ENCODE measurements at regions not wholly inside any gene's neighbourhood (a gene's known extent, or its start where the extent isn't known, plus 50 kb on each side); places are given as distances from the start of the nearest gene placed in this dataset.

GRCh38 chr9:16241231-16241630, 629.2 kb downstream of the BNC2 start:
- no peak overlapping the region for H3K4me2 ChIP-seq
- no peak overlapping the region for H3K9ac ChIP-seq
- H3K4me3 ChIP-seq, result no peak overlapping the region
- peaks cover 52% of the 10 kb centered on the region for H3K4me1 Mint-ChIP-seq
- H3K9me3 ChIP-seq (ENCODE audit: low read depth), result no peaks in the 10 kb centered on the region
- H3K4me3 Mint-ChIP-seq, result no peak overlapping the region
- no peak overlapping the region for H3K27ac ChIP-seq
- H3K79me2 ChIP-seq (ENCODE audit: low read depth), result no peaks in the 10 kb centered on the region
- H4K20me1 ChIP-seq (ENCODE audit: low read depth), result no peaks in the 10 kb centered on the region
- TF ChIP-seq CTCF (IDR thresholded peaks at IDR 0.05) (no peak), EZH2 (IDR thresholded peaks at IDR 0.05) (no peak), EZH2phosphoT487 (IDR thresholded peaks at IDR 0.05) (no peak)
- peaks cover 27% of the 10 kb centered on the region for H3K4me1 ChIP-seq
- H3K9me3 Mint-ChIP-seq, result peaks cover 2% of the 10 kb centered on the region
- H3K27me3 Mint-ChIP-seq (ENCODE audit: insufficient read depth, low read depth), result no peaks in the 10 kb centered on the region
- no peaks in the 10 kb centered on the region for H3K36me3 ChIP-seq
- H3K27ac Mint-ChIP-seq, result no peak overlapping the region
- H3K27me3 ChIP-seq, result no peaks in the 10 kb centered on the region
- no peak for DNase-seq (ENCODE audit: low spot score)
- peaks cover 6% of the 10 kb centered on the region for H3F3A ChIP-seq (ENCODE audit: low read depth)
- no peak overlapping the region for H2AFZ ChIP-seq (replicated peaks)
- H3K36me3 Mint-ChIP-seq, result no peaks in the 10 kb centered on the region

- peak; percentile 79 for DNase-seq (ENCODE audit: low spot score)
- peak overlapping the region; percentile 64 for H2AFZ ChIP-seq (replicated peaks)
- H3K27ac Mint-ChIP-seq, result peak overlapping the region; percentile 87
- H3K4me1 Mint-ChIP-seq, result peaks cover 53% of the 10 kb centered on the region
- H3K36me3 ChIP-seq, result no peaks in the 10 kb centered on the region
- H3F3A ChIP-seq (ENCODE audit: low read depth), result peaks cover 6% of the 10 kb centered on the region
- no peak overlapping the region for H3K9ac ChIP-seq
- H3K9me3 Mint-ChIP-seq, result peaks cover under 1% of the 10 kb centered on the region
- no peaks in the 10 kb centered on the region for H4K20me1 ChIP-seq (ENCODE audit: low read depth)
- peaks cover 27% of the 10 kb centered on the region for H3K4me1 ChIP-seq
- no peaks in the 10 kb centered on the region for H3K36me3 Mint-ChIP-seq
- H3K27me3 Mint-ChIP-seq (ENCODE audit: insufficient read depth, low read depth), result no peaks in the 10 kb centered on the region
- H3K79me2 ChIP-seq (ENCODE audit: low read depth), result no peaks in the 10 kb centered on the region
- H3K4me3 Mint-ChIP-seq, result no peak overlapping the region
- H3K9me3 ChIP-seq (ENCODE audit: low read depth), result no peaks in the 10 kb centered on the region
- TF ChIP-seq EZH2phosphoT487 (IDR thresholded peaks at IDR 0.05), result no peak
- no peak overlapping the region for H3K4me3 ChIP-seq
- H3K27me3 ChIP-seq, result no peaks in the 10 kb centered on the region
- H3K27ac ChIP-seq, result peak overlapping the region; percentile 38
- H3K4me2 ChIP-seq, result peak overlapping the region; percentile 44
These were observed 626.7 kb downstream of the BNC2 start for GRCh38 chr9:16243798-16244197.

GRCh38 chr9:16245756-16246440, 624.6 kb downstream of the BNC2 start:
- Histone ChIP-seq H3K79me2 (ENCODE audit: low read depth) (no peaks in the 10 kb centered on the region), H4K20me1 (ENCODE audit: low read depth) (no peaks in the 10 kb centered on the region), H3F3A (ENCODE audit: low read depth) (peaks cover 6% of the 10 kb centered on the region), H2AFZ (replicated peaks) (no peak overlapping the region), H3K9me3 (ENCODE audit: low read depth) (no peaks in the 10 kb centered on the region), H3K4me3 (no peak overlapping the region), H3K36me3 (no peaks in the 10 kb centered on the region), H3K27me3 (no peaks in the 10 kb centered on the region), H3K27ac (no peak overlapping the region), H3K4me2 (no peak overlapping the region), H3K4me1 (peaks cover 27% of the 10 kb centered on the region), H3K9ac (no peak overlapping the region)
- Mint-ChIP-seq H3K36me3 (no peaks in the 10 kb centered on the region), H3K4me3 (no peak overlapping the region), H3K9me3 (no peaks in the 10 kb centered on the region), H3K4me1 (peaks cover 47% of the 10 kb centered on the region), H3K27me3 (ENCODE audit: insufficient read depth, low read depth) (no peaks in the 10 kb centered on the region), H3K27ac (no peak overlapping the region)
- TF ChIP-seq EZH2phosphoT487 (IDR thresholded peaks at IDR 0.05) (no peak), EZH2 (IDR thresholded peaks at IDR 0.05) (no peak), CTCF (IDR thresholded peaks at IDR 0.05) (no peak)
- DNase-seq (ENCODE audit: low spot score), result no peak

GRCh38 chr9:16246785-16247184, 623.7 kb downstream of the BNC2 start:
- Histone ChIP-seq H3K4me3 (no peak overlapping the region), H3K4me1 (peaks cover 27% of the 10 kb centered on the region)

More at GRCh38 chr9:16246785-16247184, 623.7 kb downstream of the BNC2 start:
- TF ChIP-seq EZH2phosphoT487 (IDR thresholded peaks at IDR 0.05) (no peak), CTCF (IDR thresholded peaks at IDR 0.05) (no peak), EZH2 (IDR thresholded peaks at IDR 0.05) (no peak)
- H3K27ac ChIP-seq, result no peak overlapping the region
- H3K9me3 ChIP-seq (ENCODE audit: low read depth), result no peaks in the 10 kb centered on the region
- H3F3A ChIP-seq (ENCODE audit: low read depth), result peaks cover 6% of the 10 kb centered on the region
- Mint-ChIP-seq H3K9me3 (no peaks in the 10 kb centered on the region), H3K4me1 (peaks cover 41% of the 10 kb centered on the region), H3K36me3 (no peaks in the 10 kb centered on the region), H3K27ac (no peak overlapping the region), H3K27me3 (ENCODE audit: insufficient read depth, low read depth) (no peaks in the 10 kb centered on the region), H3K4me3 (no peak overlapping the region)
- H3K79me2 ChIP-seq (ENCODE audit: low read depth), result no peaks in the 10 kb centered on the region
- H3K4me2 ChIP-seq, result no peak overlapping the region
- no peaks in the 10 kb centered on the region for H3K36me3 ChIP-seq
- no peaks in the 10 kb centered on the region for H4K20me1 ChIP-seq (ENCODE audit: low read depth)
- DNase-seq (ENCODE audit: low spot score), result no peak
- H3K27me3 ChIP-seq, result no peaks in the 10 kb centered on the region
- no peak overlapping the region for H2AFZ ChIP-seq (replicated peaks)
- no peak overlapping the region for H3K9ac ChIP-seq
